ENCODE measurements at regions not wholly inside any gene's neighbourhood (a gene's known extent, or its start where the extent isn't known, plus 50 kb on each side); places are given as distances from the start of the nearest gene placed in this dataset.
"Not testable (repeated sequence)": the region's sequence is repeated elsewhere in the genome, so short reads cannot be mapped to it uniquely, and the experiment has no call there.

DNA sequence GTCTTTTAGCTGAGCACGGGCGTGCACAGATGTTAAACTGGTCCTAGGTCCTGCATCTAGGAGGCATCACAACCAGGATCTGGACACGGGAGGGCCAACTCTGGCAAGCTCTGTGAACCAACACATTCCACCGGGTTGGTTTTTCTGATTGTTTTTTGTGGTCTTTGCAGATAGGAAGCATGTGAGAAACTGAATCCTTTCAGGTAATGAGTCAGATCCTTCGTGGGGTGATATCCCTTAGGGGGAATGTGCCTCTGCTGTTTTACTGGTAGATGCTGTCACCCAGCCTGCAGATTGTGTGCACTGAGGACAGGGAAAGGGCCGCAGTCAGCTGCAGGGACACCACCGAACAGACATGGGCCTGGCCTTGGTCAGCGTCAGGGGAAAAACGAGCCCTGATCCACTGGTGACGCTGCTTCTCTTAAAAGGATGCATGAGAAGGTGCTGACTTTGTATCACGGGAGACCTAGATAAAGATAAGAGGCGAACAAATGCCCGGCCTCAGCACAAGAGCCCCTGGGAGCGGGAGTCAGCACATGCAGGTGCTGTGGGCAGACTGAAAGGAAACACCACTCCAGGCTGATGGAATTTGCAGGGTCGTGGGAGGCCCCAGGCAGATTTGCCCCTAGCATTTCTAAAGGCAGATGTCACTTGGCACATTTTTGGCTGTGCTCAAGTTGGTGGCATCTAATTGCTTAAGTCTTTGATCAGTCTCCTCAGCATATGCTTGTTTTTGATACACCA lies 51.1 kb downstream of the DOP1B start:
- DNase-seq (ENCODE audit: low read depth) = peak; percentile 97

DNA sequence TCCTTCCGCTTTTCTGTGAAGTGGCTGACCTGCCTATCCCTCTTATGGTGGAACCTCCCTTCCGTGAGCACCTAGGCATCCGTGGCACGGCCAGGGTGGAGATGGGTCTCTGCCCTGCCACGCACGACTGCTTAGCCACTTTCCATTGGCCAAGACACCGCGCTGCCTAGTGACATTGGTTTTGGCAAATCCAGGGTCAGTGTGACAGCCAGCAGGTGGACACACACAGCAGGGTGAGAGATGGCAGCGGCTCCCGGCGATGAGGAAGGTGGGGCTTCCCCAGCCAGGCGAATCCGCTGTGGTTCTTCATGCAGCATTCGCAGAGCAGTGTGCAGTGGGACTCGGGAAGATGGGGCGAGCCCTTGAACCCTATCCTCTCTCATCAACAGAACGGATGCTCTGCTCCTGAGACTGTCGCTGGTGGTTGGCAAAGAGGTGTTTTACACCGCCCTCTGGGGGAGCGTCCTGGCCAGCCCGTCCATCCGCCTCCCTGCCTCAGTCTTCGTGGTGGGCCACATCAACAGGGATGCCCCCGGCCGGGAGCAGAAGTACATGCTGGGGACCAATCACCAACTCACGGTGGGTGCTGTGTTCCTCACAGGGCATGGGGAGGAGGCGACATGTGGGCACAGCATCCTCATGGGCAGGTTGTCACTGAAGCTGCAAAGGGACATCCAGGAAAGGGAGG lies 51.8 kb downstream of the DOP1B start:
- DNase-seq (ENCODE audit: low read depth) = no peak

DNA sequence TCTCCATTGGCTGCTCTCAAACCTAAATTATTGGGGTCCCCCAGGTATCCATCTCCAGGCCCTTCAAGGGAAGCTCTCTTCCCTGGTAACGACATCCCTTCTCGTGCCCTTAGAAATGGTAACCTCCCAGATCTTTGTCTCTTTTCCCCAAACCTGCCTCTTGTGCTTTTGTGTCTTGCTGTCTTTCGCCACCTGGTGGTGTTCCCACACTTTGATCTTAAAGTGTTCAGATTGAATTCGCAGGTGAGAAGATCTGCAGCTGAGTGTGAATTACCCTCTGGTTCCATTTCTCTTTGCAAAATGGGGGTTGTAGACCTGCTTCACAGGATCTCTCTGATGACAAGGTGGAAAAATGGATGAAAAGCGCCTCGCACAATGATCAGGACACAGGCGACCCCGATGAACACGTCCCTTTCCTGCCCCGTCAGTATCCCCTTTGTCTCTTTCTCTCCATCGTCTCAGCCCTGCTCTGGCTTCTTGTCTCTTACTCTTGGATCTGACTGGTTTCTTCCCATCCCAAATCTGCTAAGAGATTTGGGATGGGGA lies 53.1 kb downstream of the DOP1B start:
- DNase-seq (ENCODE audit: low read depth) = peak; percentile 92

DNA sequence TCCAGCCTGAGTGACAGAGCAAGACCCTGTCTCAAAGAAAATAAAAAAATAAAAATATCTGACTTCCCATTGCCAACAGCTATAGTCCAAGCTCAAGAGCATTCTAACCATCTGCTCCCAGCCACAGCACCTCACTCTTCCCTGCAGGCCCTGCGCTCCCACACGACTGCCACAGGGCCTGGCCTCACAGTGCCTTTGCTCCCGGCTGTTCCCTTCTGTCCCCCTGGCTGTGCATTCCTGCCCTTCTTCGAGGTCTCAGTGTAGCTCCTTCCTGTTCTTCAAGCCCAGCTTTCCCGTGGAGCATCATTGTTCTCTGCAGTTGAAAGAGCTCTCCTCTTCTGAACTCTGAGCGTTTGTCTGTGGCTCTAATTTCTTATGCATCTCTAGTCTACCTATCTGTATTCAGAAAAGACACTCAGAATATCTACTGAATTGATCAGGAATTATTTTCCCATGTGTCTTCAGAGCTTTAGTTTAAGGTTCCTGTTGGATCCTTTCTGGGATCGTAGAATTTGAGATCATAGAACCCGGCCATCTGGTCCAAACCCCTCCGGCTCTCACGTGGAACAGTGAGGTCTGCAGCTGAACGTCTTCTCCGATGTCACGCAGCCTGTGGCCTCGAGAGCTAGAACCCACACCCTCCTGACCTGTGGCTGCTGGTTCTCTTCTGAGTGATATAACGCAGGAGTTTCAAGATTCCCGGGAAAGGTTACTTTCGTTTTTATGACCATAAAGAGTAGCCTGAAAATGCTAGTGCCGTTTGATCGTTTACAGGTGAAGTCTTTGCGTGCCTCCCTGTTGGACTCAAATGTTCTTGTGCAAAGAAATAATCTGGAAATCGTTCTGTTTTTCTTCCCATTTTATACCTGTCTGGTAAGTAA lies 54.4 kb downstream of the DOP1B start:
- peak; percentile 74 for DNase-seq (ENCODE audit: low read depth)

DNA sequence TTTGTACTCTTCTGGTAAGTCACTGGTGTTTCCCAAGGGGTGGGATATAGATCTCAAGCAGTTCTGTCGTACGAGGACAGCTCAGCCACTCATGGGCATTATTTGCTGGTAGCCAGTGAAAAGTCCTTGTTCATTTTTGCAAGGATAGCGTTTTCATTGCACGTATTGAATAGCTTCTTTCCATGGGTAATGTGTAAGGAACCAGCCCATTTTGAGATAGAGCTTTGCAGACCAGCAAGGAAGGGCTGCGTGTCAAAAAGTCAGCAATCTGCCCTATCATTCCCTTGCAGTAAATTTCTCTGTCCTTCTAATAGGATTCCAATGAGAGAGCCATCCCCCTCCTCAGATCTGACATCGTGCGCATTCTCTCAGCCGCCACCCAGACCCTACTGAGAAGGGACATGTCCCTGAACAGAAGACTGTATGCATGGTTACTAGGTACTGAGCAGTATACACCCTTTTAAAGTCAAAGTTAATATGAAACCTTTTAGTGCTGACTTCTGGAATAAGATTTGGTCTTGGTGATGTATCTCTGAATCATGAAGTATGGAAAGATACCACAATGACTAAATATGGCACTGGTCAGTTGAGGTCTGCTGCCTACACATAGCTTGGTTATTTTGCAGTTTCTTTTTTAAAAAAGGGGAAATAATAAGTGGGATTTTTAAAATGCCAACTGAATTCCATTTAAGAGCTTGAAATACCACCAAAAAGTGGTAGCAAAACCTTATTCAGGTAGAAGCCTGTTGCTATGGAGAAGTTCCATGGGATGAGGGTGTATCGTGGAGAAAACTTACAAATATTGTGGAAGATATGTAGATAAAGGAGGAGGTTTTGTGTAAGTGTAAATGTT lies 55.3 kb downstream of the DOP1B start:
- peak; percentile 97 for DNase-seq (ENCODE audit: low read depth)

DNA sequence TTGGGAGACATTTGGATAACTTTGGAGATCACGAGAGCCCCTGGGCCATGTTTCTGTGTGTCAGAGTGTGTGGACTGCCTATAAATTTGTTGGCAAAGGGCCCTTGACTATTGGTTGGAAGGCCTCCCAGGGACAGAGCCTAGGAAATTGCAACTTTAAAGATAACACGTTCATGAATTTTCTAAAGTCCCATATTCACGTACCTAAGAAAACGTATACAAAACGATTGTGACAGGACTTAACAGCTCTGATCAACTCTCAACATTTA lies 55.8 kb downstream of the DOP1B start:
- no peak for DNase-seq (ENCODE audit: low read depth)

DNA sequence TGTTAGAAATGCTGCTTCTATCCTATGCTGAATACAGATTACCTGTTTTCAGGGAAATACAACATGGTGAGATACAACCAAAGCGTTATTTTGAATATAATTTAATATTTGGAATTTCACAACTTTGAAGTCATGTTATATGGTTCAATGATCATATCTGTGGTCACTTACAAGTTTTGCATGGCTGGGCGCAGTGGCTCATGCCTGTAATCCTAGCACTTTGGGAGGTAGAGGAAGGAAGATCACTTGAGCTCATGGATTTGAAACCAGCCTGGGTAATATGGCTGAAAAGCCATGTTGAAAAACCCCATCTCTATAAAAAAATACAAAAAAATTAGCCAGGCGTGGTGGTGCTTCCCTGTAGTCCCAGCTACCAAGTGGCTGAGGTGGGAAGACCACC lies 57.9 kb downstream of the DOP1B start:
- DNase-seq (ENCODE audit: low read depth) = no peak

DNA sequence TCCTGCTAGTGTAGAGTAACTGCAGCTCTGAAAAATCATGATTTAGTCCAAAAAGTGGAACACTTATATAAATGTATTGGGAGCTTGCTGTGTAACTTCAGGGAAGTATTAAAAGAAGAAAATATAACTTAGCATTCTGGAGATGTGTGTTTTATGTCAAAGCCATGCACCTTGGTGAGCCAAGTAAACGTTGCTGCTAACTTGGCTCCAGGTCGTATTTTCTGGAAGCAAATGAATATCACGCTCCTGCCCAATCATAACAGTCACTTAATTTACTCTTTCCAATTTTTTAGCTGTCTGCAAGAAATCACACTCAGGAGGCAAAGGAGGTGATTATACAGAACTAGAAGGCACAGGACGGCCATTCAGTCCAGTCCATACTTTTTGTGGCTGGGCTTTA lies 61.1 kb downstream of the DOP1B start:
- no peak for DNase-seq (ENCODE audit: low read depth)

DNA sequence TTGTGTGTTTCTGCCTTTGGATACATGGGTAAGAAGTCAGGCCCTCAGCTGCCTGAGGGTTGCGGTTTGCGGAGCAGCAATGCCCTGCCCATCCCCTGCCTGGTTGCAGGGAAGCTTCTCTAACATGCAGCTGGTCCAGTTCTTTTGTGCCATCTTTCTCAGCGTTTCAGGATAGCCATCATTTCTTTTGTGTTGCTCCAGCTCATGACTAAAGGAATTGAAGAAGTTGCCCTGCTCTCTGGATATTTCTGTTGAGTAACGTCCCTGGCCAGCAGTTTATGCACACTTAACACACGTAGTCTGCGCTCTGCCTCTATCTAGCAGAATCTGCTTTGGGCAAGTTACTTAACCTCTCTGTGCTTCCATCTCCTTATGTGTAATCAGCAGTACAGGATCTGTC lies 62.1 kb downstream of the DOP1B start:
- no peak for DNase-seq (ENCODE audit: low read depth)

DNA sequence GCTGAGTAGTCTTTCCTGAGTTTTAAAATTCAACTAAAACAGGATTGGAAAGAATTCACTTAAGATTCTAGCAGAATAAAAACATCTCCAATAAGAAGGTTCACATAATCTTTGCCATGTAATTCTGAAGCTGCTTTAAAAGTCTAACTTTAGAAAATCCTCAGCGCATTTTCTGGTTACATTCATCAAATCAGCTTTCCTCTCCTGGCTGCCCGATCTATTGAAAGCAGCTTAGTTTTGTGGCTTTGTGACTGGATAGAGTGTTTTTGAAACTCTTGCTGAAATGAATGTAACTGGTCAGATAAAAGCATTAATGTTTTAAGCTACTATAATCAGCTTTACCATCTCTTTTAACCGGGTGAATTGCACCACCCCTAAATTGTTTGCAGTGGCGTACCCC lies 66.8 kb downstream of the DOP1B start:
- no peak for DNase-seq (ENCODE audit: low read depth)

DNA sequence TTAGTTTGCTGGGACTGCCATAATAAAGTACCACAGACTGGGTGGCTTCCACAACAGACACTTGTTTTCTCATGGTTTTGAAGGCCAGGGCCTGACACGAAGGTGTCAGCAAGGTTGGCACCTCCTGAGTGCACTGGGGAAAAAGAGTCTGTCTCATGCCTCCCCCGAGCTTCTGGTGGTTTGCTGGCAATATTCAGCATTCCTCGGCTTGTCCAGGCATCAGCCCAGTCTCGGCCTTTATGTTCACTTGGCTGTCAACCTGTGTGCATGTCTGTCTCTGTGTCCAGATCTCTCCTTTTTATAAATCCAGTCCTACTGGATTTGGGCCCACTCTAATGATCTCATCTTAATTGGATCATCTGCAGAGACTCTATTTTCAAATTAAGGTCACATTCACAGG lies 72.6 kb downstream of the DOP1B start:
- DNase-seq (ENCODE audit: low read depth) = no peak

DNA sequence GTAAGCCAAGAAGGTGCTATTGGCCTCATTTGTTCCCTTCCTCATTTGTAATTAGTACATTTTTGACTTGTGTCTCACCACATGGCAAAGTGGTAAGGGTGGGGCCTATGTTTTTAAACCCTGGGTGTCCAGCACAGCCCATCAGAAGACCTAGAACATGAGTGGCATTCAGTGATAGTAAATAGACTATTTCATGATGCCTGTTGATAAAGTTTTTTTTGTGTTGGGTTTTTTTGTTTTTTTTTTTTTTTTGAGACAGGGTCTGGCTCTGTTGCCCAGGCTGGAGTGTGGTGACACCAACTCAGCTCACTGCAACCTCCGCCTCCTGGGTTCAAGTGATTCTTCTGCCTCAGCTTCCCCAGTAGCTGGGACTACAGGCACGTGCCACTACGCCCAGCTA lies 74.8 kb downstream of the DOP1B start:
- not testable (repeated sequence) for DNase-seq (ENCODE audit: low read depth)

DNA sequence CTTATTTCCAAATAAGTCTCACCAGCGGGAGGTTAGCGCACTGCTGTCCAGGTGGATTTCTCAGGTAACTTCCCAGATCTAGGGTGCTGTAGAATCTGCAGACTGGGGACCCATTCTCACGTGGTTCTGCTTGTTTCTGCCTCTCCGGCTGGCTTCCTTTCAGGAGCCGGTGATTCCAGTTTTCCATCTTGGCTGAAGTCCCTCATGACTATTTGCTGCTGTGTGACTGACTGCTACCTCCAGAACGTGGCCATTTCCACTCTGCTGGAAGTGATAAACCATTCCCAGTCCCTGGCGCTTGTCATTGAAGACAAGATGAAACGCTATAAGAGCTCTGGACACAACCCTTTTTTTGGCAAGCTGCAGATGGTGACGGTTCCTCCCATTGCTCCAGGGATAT lies 76.0 kb downstream of the DOP1B start:
- no peak for DNase-seq (ENCODE audit: low read depth)

DNA sequence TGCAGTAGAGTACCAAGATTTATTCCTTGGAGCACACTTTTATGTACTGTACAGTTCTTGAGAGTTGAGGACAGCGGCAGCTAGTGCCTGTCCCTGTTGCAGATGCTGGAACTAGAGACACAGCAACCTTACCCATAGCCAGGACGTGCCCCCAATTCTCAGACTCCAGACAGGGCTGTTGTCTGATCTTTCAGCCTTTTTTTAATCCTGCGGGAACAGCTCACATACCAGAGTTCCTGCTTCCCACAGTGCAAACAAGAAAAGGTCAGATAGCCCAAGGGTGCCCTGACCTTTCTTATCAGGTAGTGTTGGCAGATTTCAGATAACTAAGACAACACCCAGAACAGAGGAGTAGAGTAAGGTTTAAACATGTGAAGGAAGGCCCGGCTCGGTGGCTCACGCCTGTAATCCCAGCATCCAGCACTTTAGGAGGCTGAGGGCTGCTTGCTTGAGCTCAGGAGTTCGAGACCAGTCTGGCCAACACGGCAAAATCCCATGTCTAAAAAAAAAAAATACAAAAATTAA lies 78.5 kb downstream of the DOP1B start:
- no peak for DNase-seq (ENCODE audit: low read depth)

DNA sequence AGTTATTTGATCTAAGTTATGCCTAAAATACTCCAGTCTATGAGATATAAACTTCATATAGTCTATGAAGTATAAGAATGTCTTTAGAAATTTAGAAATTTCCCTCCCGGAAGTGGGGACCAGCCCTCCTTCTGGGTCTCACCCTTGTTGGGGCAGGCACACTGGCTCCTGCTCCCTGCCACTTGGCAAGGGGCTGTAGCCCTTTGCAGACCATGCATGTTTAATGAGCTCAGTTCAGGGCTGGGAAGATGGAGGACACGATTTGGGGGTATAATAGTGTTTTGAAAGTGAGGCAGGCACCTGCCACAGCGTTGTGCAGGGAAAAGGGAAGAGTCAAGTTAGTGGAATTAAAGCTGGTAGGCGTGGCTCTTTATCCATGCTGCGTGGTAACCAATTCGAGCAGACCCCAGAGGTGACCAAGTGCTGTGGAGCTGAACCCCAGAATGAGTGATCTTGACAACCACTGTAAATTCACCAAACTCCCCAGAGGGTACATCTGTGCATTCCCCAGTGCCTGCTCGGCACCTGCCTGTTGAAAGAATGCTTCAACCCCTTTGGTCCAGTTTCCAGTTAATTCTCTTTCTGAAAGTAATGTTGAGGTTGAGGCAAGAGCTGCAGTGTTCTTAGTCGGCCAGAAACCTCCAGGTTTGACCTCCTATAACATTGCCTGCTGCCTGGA lies 79.6 kb downstream of the DOP1B start:
- no peak for DNase-seq (ENCODE audit: low read depth)

DNA sequence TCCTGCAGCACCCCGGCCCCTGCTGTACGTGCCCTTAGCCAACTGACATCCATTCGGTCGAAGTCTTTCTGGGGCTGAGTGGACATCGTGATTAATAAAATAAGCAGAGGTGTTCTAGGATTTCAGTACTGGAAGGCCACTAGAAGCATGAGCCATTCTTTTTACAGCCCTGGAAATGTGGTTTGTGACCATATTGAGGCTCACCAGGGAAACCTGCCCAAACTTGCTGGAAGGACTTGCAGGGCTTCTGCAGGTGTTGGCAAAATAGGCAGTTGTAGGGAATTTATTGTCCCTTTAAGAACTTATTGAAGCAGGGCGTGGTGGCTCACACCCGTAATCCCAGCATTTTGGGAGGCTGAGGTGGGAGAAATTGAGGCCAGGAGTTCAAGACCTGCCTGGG lies 80.8 kb downstream of the DOP1B start:
- no peak for DNase-seq (ENCODE audit: low read depth)

DNA sequence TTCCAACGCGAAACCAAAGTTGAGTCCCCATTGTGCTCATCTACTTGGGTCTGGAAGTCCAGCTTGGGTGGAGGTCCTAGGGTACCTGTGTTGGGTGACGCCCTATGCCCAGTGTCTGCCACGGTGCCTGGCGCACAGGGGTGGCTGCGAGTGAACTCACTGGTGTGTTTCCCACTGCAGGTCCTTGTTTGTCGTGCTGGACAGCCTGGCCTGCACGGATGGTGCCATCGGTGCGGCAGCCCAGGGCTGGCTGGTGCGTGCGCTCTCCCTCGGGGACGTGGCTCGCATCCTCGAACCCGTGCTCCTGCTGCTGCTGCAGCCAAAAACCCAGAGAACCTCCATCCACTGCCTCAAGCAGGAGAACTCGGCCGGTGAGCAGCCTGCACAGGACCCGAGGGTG lies 80.4 kb upstream of the MORC3 start:
- no peak for DNase-seq (ENCODE audit: low read depth)

DNA sequence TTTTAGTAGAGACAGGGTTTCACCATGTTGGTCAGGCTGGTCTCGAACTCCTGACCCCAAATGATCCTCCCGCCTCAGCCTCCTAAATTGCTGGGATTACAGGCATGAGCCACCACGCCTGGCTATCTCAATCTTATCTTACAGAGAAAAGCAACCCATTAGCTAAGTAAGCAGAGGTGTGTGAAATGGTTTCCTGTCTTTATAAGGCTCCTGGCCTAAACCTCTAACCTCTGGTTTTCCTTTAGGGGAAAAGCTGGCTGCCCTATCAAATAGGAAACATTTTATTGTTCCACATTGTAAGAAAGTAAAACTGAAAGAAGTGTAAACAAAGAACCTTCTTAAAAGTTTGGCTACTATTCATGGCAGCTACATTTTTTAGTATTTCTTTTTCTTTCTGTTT lies 78.3 kb upstream of the MORC3 start:
- DNase-seq (ENCODE audit: low read depth) = peak; percentile 12

DNA sequence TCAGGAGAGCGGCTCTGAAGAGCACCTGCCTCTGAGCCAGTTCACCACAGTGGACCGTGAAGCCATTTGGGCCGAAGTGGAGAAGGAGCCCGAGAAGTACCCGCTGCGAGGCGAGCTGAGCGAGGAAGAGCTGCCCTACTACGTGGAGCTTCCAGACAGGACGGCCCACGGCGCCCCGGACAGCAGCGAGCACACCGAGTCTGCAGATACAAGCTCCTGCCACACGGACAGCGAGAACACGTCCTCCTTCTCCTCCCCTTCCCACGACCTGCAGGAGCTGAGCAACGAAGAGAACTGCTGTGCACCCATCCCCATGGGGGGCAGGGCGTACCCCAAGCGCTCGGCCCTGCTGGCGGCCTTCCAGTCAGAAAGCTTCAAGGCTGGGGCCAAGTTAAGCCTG lies 74.9 kb upstream of the MORC3 start:
- DNase-seq (ENCODE audit: low read depth) = no peak

DNA sequence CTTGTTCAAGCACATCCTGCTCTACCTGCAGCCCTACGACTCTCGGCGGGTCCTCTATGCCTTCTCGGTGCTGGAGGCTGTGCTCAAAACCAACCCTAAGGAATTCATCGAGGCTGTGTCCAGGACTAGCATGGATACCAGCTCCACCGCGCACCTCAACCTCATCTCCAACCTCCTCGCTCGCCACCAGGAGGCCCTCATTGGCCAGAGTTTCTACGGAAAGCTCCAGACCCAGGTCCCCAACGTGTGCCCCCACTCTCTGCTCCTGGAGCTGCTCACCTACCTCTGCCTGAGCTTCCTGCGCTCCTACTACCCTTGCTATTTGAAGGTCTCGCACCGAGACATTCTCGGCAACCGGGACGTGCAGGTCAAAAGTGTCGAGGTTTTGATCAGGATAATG lies 74.3 kb upstream of the MORC3 start:
- no peak for DNase-seq (ENCODE audit: low read depth)

DNA sequence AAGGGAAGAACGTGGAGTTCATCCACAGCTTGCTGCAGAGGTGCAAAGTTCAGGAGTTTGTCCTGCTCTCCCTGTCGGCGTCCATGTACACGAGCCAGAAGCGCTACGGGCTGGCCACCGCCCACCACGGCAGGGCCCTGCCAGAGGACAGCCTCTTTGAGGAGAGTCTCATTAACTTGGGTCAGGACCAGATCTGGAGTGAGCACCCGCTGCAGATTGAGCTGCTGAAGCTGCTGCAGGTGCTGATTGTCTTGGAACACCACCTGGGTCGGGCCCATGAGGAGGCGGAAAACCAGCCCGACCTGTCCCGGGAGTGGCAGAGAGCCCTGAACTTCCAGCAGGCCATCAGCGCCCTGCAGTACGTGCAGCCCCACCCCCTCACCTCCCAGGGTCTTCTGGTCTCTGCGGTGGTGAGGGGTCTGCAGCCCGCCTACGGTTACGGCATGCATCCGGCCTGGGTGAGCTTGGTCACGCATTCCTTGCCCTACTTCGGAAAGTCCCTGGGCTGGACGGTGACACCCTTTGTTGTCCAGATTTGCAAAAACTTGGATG lies 73.8 kb upstream of the MORC3 start:
- DNase-seq (ENCODE audit: low read depth) = no peak
